ENCODE measurements at regions not wholly inside any gene's neighbourhood (a gene's known extent, or its start where the extent isn't known, plus 50 kb on each side); places are given as distances from the start of the nearest gene placed in this dataset.
A peak's percentile ranks its signal among the peaks of the same experiment; 100 is the strongest.

GRCh38 chr17:72011561-72011960, 109.3 kb upstream of the SOX9 start:
- no peak for DNase-seq

GRCh38 chr17:72021417-72022041, 99.3 kb upstream of the SOX9 start:
- DNase-seq = no peak

- DNase-seq = no peak
These were observed 98.2 kb upstream of the SOX9 start for GRCh38 chr17:72022328-72023275.

GRCh38 chr17:72024457-72024856, 96.4 kb upstream of the SOX9 start:
- no peak for DNase-seq

GRCh38 chr17:72025113-72025512, 95.7 kb upstream of the SOX9 start:
- DNase-seq = no peak

- peak; percentile 36 to 42 for DNase-seq
These were observed 90.5 kb upstream of the SOX9 start for GRCh38 chr17:72030067-72030899.

GRCh38 chr17:72031219-72031884, 89.5 kb upstream of the SOX9 start:
- no peak for DNase-seq

- no peak for DNase-seq
These were observed 87.5 kb upstream of the SOX9 start for GRCh38 chr17:72033334-72033733.

GRCh38 chr17:72034000-72034399, 86.8 kb upstream of the SOX9 start:
- no peak for DNase-seq

GRCh38 chr17:72038427-72038826, 82.4 kb upstream of the SOX9 start:
- no peak for DNase-seq

GRCh38 chr17:72039490-72039889, 81.3 kb upstream of the SOX9 start:
- DNase-seq = no peak

- DNase-seq = no peak
These were observed 74.6 kb upstream of the SOX9 start for GRCh38 chr17:72046178-72046577.

- no peak for DNase-seq
These were observed 73.9 kb upstream of the SOX9 start for GRCh38 chr17:72046643-72047612.

- DNase-seq = no peak
These were observed 70.9 kb upstream of the SOX9 start for GRCh38 chr17:72049914-72050313.

- no peak for DNase-seq
These were observed 67.8 kb upstream of the SOX9 start for GRCh38 chr17:72053036-72053435.

GRCh38 chr17:72053449-72053848, 67.4 kb upstream of the SOX9 start:
- no peak for DNase-seq

GRCh38 chr17:72056155-72056554, 64.7 kb upstream of the SOX9 start:
- no peak for DNase-seq

GRCh38 chr17:72056727-72057290, 64.0 kb upstream of the SOX9 start:
- DNase-seq = no peak

GRCh38 chr17:72060084-72060483, 60.7 kb upstream of the SOX9 start:
- DNase-seq = no peak

- DNase-seq = no peak
These were observed 57.6 kb upstream of the SOX9 start for GRCh38 chr17:72063262-72063661.

All from hippocampal formation (tissue), 2 donors.